GM18498 (cell line): ENCODE measurements at regions not wholly inside any gene's neighbourhood (a gene's known extent, or its start where the extent isn't known, plus 50 kb on each side); places are given as distances from the start of the nearest gene placed in this dataset.

Source experiments
- ATAC-seq: cut with Tn5 transposase; IDR thresholded peaks from one replicate; pipeline ENCODE4 v1.9.1; 2021; ENCODE audit warnings: mild to moderate bottlenecking, moderate library complexity; ENCODE audit not compliant: unreplicated experiment

DNA sequence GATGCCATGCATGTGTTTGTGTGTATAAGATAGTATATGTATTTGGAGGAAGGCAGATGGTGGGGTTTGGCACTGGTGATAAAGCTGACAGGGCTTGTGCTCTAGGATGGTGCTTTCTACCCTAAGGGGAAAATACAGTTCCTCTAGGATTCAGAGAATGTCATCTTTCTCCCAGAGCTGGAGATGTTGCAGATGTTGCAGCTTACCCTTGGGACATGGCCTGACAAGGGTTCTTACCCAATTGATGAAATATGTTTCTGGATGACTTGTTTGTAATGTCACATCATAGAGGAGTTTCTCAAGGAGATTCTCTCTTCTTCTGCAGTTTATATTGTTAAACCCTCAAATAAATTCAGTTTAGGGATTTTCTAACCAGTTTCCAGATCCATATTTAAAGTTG, 52.5 kb upstream of the PITX2 start:
- no peak for ATAC-seq

DNA sequence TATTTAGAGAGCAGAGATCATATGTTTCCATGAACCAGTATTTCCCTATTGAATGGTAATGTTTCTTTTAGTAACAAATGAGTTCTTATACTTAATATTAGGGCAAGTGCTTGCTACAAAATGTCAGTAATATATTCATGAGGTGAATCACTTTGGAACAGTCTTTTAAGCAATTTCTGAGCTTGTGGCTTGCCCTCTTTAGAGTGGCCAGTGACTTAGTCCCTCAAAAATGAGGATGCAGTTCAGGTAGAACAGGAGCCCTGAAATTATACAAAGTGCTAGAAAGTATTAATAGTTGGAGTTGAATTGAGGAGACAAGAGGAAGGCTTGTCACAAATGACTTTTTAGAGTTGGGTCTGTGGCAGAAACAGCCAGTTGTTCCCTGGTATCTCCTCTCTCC, 53.4 kb upstream of the PITX2 start:
- no peak for ATAC-seq

DNA sequence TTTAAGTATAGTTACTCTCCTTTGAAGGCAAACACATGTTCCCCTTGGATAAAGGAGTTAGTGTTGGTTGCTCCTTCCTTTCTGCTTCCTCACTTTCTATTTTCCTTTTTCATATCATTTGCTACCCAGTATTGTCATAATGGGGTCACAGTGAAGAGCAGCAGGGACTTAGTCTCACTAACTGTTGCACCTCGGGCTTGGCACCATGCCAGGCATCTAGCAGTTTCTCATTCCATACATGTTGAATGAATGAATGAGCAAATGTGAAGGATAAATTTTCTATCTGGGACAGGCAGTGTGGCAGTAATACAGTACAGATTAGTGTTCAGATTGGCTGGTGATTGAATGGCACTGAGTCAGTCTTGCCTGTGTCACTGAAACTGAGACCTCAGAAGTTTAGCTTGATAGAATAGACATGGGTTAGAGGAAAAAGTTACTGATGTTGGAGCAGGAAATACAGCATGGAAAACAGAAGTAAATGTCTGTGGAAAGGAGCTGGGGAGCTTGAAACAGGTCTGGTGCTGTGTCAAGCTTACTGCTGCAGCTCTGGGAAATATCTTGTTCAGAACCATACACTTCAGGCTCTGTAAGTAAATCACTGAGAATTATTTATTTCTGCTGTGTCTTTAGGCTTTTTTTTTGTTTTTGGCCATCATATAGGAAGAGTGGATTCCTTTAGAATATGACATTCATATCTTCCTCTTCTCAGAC, 55.8 kb upstream of the PITX2 start:
- ATAC-seq, result no peak

DNA sequence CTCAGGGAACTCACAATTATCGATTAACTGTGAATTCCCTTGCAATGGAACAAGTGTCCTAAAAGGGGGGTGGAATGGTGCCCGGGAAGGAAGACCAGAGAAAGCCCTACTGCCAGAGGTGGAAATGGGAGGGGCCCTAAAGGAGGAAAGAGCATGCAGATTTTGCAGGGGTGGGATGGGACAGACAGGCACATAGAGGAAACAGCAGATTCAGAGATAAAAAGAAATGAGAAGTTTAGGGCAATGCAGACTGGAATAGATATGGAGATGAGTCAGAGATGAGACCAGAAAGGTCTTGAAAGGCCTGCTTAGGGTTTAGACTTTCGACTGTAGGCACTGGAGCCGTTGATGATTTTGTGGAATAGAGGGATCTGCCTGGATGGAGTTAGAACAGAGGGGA, 57.4 kb upstream of the PITX2 start:
- no peak for ATAC-seq

DNA sequence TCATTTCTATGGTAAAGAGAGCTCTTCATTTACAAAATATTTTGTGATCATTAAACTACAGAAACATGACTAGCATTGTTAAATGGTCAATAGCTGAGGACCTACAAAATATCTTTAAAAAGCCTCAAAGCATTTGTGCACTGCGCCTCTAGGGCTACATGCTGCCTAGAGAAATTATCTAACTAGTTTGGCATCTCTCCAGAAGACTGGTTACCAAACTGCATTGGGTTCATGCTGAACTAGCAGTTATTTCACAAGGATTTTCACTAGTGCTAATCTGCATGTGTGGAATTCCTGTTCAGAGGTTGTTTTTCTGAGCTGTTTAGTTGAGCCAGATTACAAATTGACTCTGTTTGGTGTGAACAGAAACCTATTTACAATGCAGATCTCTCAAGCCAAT, 58.5 kb upstream of the PITX2 start:
- no peak for ATAC-seq

- no peak for ATAC-seq
Observed at GRCh38 chr4:110682311-110682710, 59.4 kb upstream of the PITX2 start.

- no peak for ATAC-seq
Observed at GRCh38 chr4:110683601-110684000, 60.7 kb upstream of the PITX2 start.

- no peak for ATAC-seq
Observed at GRCh38 chr4:110702326-110702725, 79.4 kb upstream of the PITX2 start.

DNA sequence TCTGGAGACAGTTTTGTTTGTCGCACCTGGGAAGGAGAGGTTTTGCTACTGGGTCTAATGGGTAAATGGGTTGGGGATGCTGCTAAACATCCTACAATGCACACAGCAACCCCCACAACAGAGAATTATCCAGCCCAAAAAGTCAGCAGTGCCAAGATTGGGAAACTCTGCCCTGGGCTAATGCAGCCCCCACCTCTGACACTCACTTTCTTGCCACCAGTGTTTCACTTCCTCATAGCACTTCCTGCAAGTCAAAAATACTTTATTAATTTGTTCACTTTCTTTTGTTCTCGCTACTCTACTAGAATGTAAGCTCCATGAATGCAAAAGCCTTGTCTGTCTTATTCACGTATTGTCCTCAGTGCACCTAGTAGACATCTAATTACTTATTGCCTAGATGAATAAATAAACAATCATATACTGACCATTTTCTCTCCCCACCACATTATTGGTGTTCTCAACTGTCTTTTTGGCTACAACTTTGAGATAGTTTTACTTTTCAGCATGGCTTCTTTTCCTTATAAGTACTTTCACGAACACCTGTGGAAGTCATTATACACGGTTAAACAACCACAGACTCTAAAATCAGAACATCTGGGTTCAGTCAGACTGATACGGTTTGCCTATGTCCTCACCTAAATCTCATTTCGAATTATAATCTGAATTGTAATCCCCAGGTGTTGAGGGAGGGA, 82.0 kb upstream of the PITX2 start:
- peak; percentile 79 for ATAC-seq

DNA sequence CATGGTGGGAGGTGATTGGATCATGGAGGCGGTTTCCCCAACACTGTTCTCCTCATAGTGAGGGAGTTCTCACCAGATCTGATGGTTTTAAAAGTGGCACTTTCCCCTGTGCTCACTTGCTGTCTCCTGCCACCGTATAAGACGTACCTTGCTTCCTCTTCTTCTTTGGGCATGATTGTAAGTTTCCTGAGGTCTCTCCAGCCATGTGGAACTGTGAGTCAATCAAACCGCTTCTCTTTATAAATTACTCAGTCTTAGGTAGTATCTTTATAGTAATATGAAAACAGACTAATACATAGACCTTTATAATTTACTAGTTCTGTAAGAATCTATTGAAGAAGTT, 82.5 kb upstream of the PITX2 start:
- no peak for ATAC-seq

GRCh38 chr4:110710070-110710469, 87.2 kb upstream of the PITX2 start:
- ATAC-seq, result no peak

GRCh38 chr4:110712486-110712885, 89.6 kb upstream of the PITX2 start:
- no peak for ATAC-seq

DNA sequence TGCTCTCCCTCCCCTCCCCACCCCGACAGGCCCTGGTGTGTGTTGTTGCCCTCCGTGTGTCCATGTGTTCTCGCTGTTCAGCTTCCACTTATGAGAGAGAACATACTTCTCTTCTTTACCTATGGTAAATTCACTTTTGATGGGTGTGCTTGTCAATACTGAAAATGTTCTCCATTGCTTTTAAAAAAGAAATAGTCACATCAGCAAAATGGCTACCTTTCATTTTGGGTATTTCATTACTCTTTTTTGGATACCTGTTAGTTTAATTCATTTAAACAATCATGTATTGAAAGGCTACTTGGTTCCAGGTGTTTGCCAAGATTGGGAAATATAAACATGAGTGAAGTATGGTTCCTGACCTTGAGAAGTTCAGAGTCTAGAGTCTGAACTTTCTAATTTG, 107.4 kb upstream of the PITX2 start:
- ATAC-seq, result no peak

- ATAC-seq, result no peak
Observed at GRCh38 chr4:110733901-110734300, 111.0 kb upstream of the PITX2 start.

- no peak for ATAC-seq
Observed at GRCh38 chr4:110735686-110736085, 112.8 kb upstream of the PITX2 start.

- no peak for ATAC-seq
Observed at GRCh38 chr4:110737931-110738330, 115.1 kb upstream of the PITX2 start.

GRCh38 chr4:110742143-110742542, 119.3 kb upstream of the PITX2 start:
- ATAC-seq, result no peak

DNA sequence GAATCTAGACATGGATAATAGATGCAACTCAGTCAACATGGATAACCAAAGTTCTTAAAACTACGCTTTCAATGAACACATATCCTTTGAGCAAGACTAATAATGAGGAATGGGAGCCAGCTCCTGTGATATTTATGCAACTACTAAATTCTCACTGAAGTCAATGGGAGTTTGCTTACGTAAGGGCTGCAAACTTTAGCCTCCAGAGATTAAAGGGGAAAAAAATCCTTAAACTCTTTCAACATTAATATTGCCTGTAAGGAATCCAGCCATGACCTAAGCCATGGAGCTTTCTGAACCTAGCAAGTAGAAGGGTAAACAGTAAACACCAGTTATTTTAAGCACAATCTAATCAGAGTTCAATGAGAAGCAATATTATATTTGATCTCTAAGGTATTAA, 125.2 kb upstream of the PITX2 start:
- ATAC-seq, result no peak

- no peak for ATAC-seq
Observed at GRCh38 chr4:110751183-110751582, 128.3 kb upstream of the PITX2 start.

DNA sequence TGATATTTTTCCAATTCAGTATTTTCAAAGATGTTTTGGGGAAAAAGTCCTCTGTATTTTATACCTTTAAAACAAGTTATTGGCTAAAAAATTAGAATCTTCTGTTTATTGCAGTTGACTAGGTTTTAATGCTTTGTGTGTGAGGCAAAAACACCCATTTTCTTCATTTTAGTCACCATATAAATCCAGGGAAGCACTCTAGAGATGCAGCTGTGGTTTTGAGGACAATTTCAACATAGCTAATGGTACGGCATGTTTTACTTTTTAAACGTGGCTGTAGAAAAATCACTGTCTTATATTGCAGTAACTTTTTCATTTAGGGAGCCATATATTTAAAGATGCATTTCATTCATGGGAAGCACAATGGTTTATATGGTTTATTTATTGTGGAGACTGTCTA, 129.1 kb upstream of the PITX2 start:
- no peak for ATAC-seq

DNA sequence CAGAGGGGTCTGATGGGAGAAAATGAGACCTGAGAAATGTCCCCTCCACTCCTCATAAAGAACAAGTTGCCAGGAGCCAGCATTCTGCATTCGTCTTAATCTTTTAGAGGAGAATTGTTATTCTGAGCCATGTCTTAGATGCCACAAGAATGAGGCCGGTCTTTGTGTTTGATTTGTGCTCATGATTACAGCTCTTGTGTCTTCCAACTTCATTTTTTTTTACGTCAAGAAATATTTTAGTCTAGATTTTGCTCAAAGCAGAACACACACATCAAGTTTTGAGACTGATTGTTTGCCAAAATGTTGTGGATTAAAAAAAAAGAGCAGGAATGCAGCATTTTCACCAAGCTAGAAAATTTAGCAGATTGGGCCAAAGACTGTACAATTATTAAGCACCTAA, 130.6 kb upstream of the PITX2 start:
- ATAC-seq, result no peak

DNA sequence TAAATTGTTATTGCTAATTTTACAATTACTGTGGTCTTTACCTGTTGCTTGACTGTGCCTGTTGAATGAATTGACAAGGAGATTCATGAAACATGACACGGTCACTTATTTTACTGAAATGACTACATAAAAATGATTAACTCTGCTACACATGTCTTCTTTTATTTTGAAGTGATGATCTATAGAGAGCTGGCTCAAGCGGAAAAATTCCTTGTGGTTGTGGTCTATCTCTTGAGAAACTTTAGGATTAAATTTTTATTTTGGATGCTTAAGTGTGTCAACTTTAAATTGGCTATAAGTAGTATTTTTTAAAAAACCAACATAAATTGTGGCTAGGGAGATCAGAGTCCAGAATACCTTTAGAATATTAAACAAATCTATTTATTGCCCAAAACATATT, 131.8 kb upstream of the PITX2 start:
- no peak for ATAC-seq

DNA sequence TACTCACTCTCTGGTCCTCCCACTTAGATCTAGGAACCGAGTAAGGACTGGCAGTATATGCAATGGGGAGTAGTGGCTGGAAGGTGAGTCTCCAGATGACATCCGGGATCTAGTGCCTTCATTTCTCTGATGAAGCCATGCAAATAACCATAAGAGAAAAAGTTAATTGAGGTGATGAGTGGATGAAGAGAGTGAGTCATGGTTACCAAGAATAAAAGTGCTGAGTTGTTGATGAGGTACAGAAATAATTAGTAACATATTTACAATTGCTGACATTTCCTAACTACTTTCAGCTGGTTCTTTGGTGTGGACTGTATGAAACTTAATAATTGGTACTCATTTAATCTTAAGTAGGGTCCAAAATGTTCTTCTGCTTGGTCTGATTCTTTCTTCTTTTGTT, 146.7 kb upstream of the PITX2 start:
- no peak for ATAC-seq
